ENCODE measurements at regions not wholly inside any gene's neighbourhood (a gene's known extent, or its start where the extent isn't known, plus 50 kb on each side); places are given as distances from the start of the nearest gene placed in this dataset.

DNA sequence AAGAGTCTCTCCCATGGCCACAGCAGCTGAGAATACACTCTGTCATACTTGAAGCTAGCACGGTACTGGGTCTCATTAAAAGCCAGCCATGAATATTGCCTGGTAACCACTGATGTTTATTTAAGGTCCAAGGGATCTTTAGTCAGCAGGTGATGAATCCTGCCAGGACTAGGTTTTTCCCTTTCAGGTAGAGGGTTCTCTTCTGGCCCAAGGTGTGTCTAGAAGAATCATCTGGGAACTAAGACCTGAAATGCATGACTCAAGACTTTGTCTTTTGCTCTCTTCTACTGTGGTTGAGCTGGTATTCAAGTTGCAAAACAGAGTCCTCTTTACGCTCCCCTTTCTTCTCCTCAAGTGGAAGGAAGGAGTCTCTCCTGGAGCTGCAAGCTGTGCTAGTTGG, 400.5 kb upstream of the FSIP2 start:
- no peak for TF ChIP-seq YY1 (IDR thresholded peaks at IDR 0.05; ENCODE audit: low read depth)
- TF ChIP-seq RAD21 (IDR thresholded peaks at IDR 0.05; ENCODE audit: low read depth) = no peak
- no peak for TF ChIP-seq TAF1 (IDR thresholded peaks at IDR 0.05; ENCODE audit: low read depth)
- no peak for TF ChIP-seq ZBTB7A (IDR thresholded peaks at IDR 0.05; ENCODE audit: low read depth)
- no peak for TF ChIP-seq NFIC (IDR thresholded peaks at IDR 0.05)
- TF ChIP-seq, protein P1, sequence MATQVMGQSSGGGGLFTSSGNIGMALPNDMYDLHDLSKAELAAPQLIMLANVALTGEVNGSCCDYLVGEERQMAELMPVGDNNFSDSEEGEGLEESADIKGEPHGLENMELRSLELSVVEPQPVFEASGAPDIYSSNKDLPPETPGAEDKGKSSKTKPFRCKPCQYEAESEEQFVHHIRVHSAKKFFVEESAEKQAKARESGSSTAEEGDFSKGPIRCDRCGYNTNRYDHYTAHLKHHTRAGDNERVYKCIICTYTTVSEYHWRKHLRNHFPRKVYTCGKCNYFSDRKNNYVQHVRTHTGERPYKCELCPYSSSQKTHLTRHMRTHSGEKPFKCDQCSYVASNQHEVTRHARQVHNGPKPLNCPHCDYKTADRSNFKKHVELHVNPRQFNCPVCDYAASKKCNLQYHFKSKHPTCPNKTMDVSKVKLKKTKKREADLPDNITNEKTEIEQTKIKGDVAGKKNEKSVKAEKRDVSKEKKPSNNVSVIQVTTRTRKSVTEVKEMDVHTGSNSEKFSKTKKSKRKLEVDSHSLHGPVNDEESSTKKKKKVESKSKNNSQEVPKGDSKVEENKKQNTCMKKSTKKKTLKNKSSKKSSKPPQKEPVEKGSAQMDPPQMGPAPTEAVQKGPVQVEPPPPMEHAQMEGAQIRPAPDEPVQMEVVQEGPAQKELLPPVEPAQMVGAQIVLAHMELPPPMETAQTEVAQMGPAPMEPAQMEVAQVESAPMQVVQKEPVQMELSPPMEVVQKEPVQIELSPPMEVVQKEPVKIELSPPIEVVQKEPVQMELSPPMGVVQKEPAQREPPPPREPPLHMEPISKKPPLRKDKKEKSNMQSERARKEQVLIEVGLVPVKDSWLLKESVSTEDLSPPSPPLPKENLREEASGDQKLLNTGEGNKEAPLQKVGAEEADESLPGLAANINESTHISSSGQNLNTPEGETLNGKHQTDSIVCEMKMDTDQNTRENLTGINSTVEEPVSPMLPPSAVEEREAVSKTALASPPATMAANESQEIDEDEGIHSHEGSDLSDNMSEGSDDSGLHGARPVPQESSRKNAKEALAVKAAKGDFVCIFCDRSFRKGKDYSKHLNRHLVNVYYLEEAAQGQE (IDR thresholded peaks at IDR 0.05; ENCODE audit: low read depth) = no peak
- TF ChIP-seq EP300 (IDR thresholded peaks at IDR 0.05; ENCODE audit: borderline replicate concordance) = no peak
- TF ChIP-seq FOXM1 (IDR thresholded peaks at IDR 0.05; ENCODE audit: borderline replicate concordance, low read depth) = no peak

- TF ChIP-seq RAD21 (IDR thresholded peaks at IDR 0.05; ENCODE audit: low read depth) = no peak
- no peak for TF ChIP-seq CREB1 (IDR thresholded peaks at IDR 0.05; ENCODE audit: low read depth)
- no peak for TF ChIP-seq YY1 (IDR thresholded peaks at IDR 0.05; ENCODE audit: low read depth)
- no peak for TF ChIP-seq CEBPB (IDR thresholded peaks at IDR 0.05)
- no peak for TF ChIP-seq NFIC (IDR thresholded peaks at IDR 0.05)
- TF ChIP-seq EGR1 (IDR thresholded peaks at IDR 0.05) = no peak
- TF ChIP-seq, protein P2, sequence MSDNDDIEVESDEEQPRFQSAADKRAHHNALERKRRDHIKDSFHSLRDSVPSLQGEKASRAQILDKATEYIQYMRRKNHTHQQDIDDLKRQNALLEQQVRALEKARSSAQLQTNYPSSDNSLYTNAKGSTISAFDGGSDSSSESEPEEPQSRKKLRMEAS (IDR thresholded peaks at IDR 0.05) = no peak
- TF ChIP-seq TAF1 (IDR thresholded peaks at IDR 0.05; ENCODE audit: low read depth) = no peak
- TF ChIP-seq EP300 (IDR thresholded peaks at IDR 0.05; ENCODE audit: borderline replicate concordance) = no peak
- no peak for TF ChIP-seq ZBTB7A (IDR thresholded peaks at IDR 0.05; ENCODE audit: low read depth)
- TF ChIP-seq TEAD4 (IDR thresholded peaks at IDR 0.05) = no peak
- no peak for TF ChIP-seq FOXM1 (IDR thresholded peaks at IDR 0.05; ENCODE audit: borderline replicate concordance, low read depth)
- no peak for TF ChIP-seq TCF12 (IDR thresholded peaks at IDR 0.05; ENCODE audit: low read depth)
- TF ChIP-seq USF1 (IDR thresholded peaks at IDR 0.05) = no peak
- TF ChIP-seq, protein P1 (IDR thresholded peaks at IDR 0.05; ENCODE audit: low read depth) = no peak
These were observed 391.2 kb upstream of the FSIP2 start for GRCh38 chr2:185347445-185347844.

GRCh38 chr2:185360776-185361175, 377.8 kb upstream of the FSIP2 start:
- no peak for TF ChIP-seq TAF1 (IDR thresholded peaks at IDR 0.05; ENCODE audit: low read depth)

DNA sequence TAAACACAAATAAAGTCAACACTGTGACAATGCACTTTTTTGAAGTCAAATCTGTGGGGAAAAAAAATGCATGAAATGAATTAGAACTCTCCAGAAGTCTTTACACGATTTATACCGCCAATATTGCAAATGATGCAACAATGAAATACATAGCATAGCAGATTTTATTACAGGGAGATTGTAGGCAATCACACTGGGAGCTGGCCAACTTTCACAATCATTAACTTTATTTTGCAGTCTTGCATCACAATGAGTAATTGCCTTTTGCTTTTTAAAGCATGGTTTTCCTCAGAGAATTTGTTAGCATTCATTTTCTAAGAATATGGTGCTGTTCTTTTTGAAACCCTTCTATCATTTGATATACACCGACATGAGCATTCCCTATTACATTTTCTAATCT, 366.4 kb upstream of the FSIP2 start:
- no peak for TF ChIP-seq EGR1 (IDR thresholded peaks at IDR 0.05)
- no peak for TF ChIP-seq TAF1 (IDR thresholded peaks at IDR 0.05; ENCODE audit: low read depth)
- no peak for TF ChIP-seq USF1 (IDR thresholded peaks at IDR 0.05)
- TF ChIP-seq TEAD4 (IDR thresholded peaks at IDR 0.05) = no peak
- no peak for TF ChIP-seq TCF12 (IDR thresholded peaks at IDR 0.05; ENCODE audit: low read depth)
- TF ChIP-seq, protein P2 (IDR thresholded peaks at IDR 0.05) = no peak
- no peak for TF ChIP-seq RAD21 (IDR thresholded peaks at IDR 0.05; ENCODE audit: low read depth)
- TF ChIP-seq FOXM1 (IDR thresholded peaks at IDR 0.05; ENCODE audit: borderline replicate concordance, low read depth) = no peak
- no peak for TF ChIP-seq EP300 (IDR thresholded peaks at IDR 0.05; ENCODE audit: borderline replicate concordance)
- TF ChIP-seq CREB1 (IDR thresholded peaks at IDR 0.05; ENCODE audit: low read depth) = no peak
- no peak for TF ChIP-seq YY1 (IDR thresholded peaks at IDR 0.05; ENCODE audit: low read depth)

DNA sequence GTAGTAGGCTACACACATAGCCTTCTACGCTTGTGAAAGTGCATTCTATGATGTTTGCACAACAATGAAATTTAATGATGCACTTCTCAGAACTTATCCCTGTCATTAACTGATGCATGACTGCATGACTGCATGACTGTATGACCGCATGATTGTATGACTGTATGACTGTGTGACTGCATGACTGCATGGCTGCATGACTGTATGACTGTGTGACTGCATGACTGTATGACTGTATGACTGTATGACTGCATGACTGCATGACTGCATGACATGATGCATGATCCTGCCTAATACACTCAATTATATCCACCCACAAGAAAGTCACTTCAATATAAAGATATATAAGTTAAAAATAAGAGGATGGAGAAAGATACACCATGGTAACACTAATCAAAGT, 365.4 kb upstream of the FSIP2 start:
- TF ChIP-seq TEAD4 (IDR thresholded peaks at IDR 0.05) (no peak), RAD21 (IDR thresholded peaks at IDR 0.05; ENCODE audit: low read depth) (no peak), YY1 (IDR thresholded peaks at IDR 0.05; ENCODE audit: low read depth) (no peak), EGR1 (IDR thresholded peaks at IDR 0.05) (no peak), CEBPB (IDR thresholded peaks at IDR 0.05) (no peak), TAF1 (IDR thresholded peaks at IDR 0.05; ENCODE audit: low read depth) (no peak), CREB1 (IDR thresholded peaks at IDR 0.05; ENCODE audit: low read depth) (no peak), FOXM1 (IDR thresholded peaks at IDR 0.05; ENCODE audit: borderline replicate concordance, low read depth) (no peak)
- TF ChIP-seq, protein P2 (IDR thresholded peaks at IDR 0.05) = no peak
- TF ChIP-seq, protein P1 (IDR thresholded peaks at IDR 0.05; ENCODE audit: low read depth) = no peak

All from Ishikawa (cell line).